NCI-H1092 (cell line): ENCODE measurements at regions not wholly inside any gene's neighbourhood (a gene's known extent, or its start where the extent isn't known, plus 50 kb on each side); places are given as distances from the start of the nearest gene placed in this dataset.
A peak's percentile ranks its signal among the peaks of the same experiment; 100 is the strongest.

Experiments
- DNase-seq: peaks from one replicate; lab custom pipeline; 2025; lab: John Stamatoyannopoulos, UW

- DNase-seq = no peak
These were observed 137.4 kb upstream of the AKR1E2 start for GRCh38 chr10:4688601-4689000.

- DNase-seq = no peak
These were observed 137.8 kb upstream of the AKR1E2 start for GRCh38 chr10:4688168-4688567.

- DNase-seq = no peak
These were observed 138.6 kb upstream of the AKR1E2 start for GRCh38 chr10:4687397-4687796.

- DNase-seq = no peak
These were observed 139.4 kb upstream of the AKR1E2 start for GRCh38 chr10:4686644-4686996.

- no peak for DNase-seq
These were observed 139.9 kb upstream of the AKR1E2 start for GRCh38 chr10:4685904-4686643.

GRCh38 chr10:4685491-4685890 lies 140.5 kb upstream of the AKR1E2 start:
- no peak for DNase-seq

GRCh38 chr10:4684434-4684833 lies 141.6 kb upstream of the AKR1E2 start:
- DNase-seq = no peak

GRCh38 chr10:4683838-4684237 lies 142.2 kb upstream of the AKR1E2 start:
- no peak for DNase-seq

GRCh38 chr10:4683137-4683536 lies 142.9 kb upstream of the AKR1E2 start:
- no peak for DNase-seq

- DNase-seq = no peak
These were observed 146.9 kb upstream of the AKR1E2 start for GRCh38 chr10:4678951-4679671.

GRCh38 chr10:4678023-4678950 lies 147.7 kb upstream of the AKR1E2 start:
- DNase-seq = no peak

GRCh38 chr10:4677296-4678021 lies 148.5 kb upstream of the AKR1E2 start:
- no peak for DNase-seq

GRCh38 chr10:4676566-4676965 lies 149.4 kb upstream of the AKR1E2 start:
- no peak for DNase-seq

GRCh38 chr10:4675808-4676207 lies 150.2 kb upstream of the AKR1E2 start:
- DNase-seq = no peak

GRCh38 chr10:4673279-4674040 lies 152.5 kb upstream of the AKR1E2 start:
- no peak for DNase-seq

GRCh38 chr10:4672201-4672600 lies 153.8 kb upstream of the AKR1E2 start:
- DNase-seq = no peak

GRCh38 chr10:4671451-4672145 lies 154.4 kb upstream of the AKR1E2 start:
- DNase-seq = no peak

- no peak for DNase-seq
These were observed 155.3 kb upstream of the AKR1E2 start for GRCh38 chr10:4670737-4671136.

- no peak for DNase-seq
These were observed 156.4 kb upstream of the AKR1E2 start for GRCh38 chr10:4669585-4669984.

- DNase-seq = peak; percentile 52
These were observed 162.6 kb upstream of the AKR1E2 start for GRCh38 chr10:4663162-4663992.
